GM19193 (cell line): ENCODE measurements at regions not wholly inside any gene's neighbourhood (a gene's known extent, or its start where the extent isn't known, plus 50 kb on each side); places are given as distances from the start of the nearest gene placed in this dataset.

Experiments
- POLR2A ChIP-seq: IDR thresholded peaks from 4 replicates; pipeline ENCODE4 v1.6.1; 2011; ENCODE audit not compliant: insufficient read depth, insufficient read length; ENCODE audit errors: extremely low read depth

GRCh38 chr3:117047951-117048705 lies 338.5 kb downstream of the TUSC7 start:
- TF ChIP-seq POLR2A, result no peak

- TF ChIP-seq POLR2A, result no peak
These were observed 342.8 kb downstream of the TUSC7 start for GRCh38 chr3:117052395-117052794.

- TF ChIP-seq POLR2A, result no peak
These were observed 345.0 kb downstream of the TUSC7 start for GRCh38 chr3:117054556-117054955.

GRCh38 chr3:117059067-117059955 lies 349.7 kb downstream of the TUSC7 start:
- no peak for TF ChIP-seq POLR2A

GRCh38 chr3:117059956-117060270 lies 350.3 kb downstream of the TUSC7 start:
- TF ChIP-seq POLR2A, result no peak

- no peak for TF ChIP-seq POLR2A
These were observed 354.4 kb downstream of the TUSC7 start for GRCh38 chr3:117063930-117064329.

- TF ChIP-seq POLR2A, result no peak
These were observed 358.7 kb downstream of the TUSC7 start for GRCh38 chr3:117068301-117068700.

GRCh38 chr3:117074826-117075225 lies 365.2 kb downstream of the TUSC7 start:
- no peak for TF ChIP-seq POLR2A

- no peak for TF ChIP-seq POLR2A
These were observed 370.4 kb downstream of the TUSC7 start for GRCh38 chr3:117079997-117080396.

GRCh38 chr3:117080872-117081271 lies 371.3 kb downstream of the TUSC7 start:
- TF ChIP-seq POLR2A, result no peak

- no peak for TF ChIP-seq POLR2A
These were observed 374.7 kb downstream of the TUSC7 start for GRCh38 chr3:117084277-117084676.

GRCh38 chr3:117084739-117085270 lies 375.2 kb downstream of the TUSC7 start:
- no peak for TF ChIP-seq POLR2A

GRCh38 chr3:117091676-117092075 lies 382.1 kb downstream of the TUSC7 start:
- TF ChIP-seq POLR2A, result no peak

- no peak for TF ChIP-seq POLR2A
These were observed 387.0 kb downstream of the TUSC7 start for GRCh38 chr3:117096549-117096948.

- TF ChIP-seq POLR2A, result no peak
These were observed 387.8 kb downstream of the TUSC7 start for GRCh38 chr3:117097351-117097750.

GRCh38 chr3:117101697-117102096 lies 392.1 kb downstream of the TUSC7 start:
- no peak for TF ChIP-seq POLR2A
